ENCODE measurements at regions not wholly inside any gene's neighbourhood (a gene's known extent, or its start where the extent isn't known, plus 50 kb on each side); places are given as distances from the start of the nearest gene placed in this dataset.

DNA sequence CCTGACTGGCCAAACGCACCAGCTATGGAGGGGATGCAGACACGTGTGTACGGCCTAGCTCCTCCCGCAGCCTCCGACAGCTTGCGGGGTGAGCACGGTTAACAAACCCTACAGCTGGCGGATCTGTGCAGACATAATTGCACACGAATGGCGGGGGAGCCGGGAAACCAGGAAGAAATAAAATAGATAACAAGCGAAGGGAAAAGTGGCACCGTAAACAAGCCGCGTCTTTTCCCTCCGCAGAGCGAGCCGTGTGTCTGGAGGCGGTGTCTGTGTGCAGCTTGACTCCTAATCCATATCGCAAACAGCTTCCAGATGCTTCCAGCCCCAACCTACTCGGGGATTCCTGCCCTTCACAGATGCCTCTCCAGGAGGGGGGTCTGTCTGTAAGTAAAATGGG is 853.1 kb upstream of the SALL3 start:
- Histone ChIP-seq H3K4me1 (ENCODE audit: control insufficient read depth in 3 of 3, insufficient read depth in 3 of 3, low read length in 3 of 3) (peaks cover 0 to 3% (median 0%) of the 10 kb centered on the region in 3 donors), H3K27me3 (ENCODE audit: control insufficient read depth in 3 of 3, insufficient read depth in 3 of 3, low read length in 3 of 3) (peaks cover 0 to 10% (median 7%) of the 10 kb centered on the region in 3 donors), H3K4me3 (ENCODE audit: low read length in 3 of 3) (no peak overlapping the region), H3K9me3 (ENCODE audit: control insufficient read depth in 3 of 3, low read length in 3 of 3) (peaks cover 0 to 9% (median 7%) of the 10 kb centered on the region in 3 donors), H3K9ac (ENCODE audit: low read depth in 1 of 3, low read length in 3 of 3) (no peak overlapping the region), H3K36me3 (ENCODE audit: control insufficient read depth in 3 of 3, insufficient read depth in 3 of 3, low read length in 3 of 3) (no peaks in the 10 kb centered on the region), H3K27ac (ENCODE audit: low read depth, low read length) (no peak overlapping the region)

DNA sequence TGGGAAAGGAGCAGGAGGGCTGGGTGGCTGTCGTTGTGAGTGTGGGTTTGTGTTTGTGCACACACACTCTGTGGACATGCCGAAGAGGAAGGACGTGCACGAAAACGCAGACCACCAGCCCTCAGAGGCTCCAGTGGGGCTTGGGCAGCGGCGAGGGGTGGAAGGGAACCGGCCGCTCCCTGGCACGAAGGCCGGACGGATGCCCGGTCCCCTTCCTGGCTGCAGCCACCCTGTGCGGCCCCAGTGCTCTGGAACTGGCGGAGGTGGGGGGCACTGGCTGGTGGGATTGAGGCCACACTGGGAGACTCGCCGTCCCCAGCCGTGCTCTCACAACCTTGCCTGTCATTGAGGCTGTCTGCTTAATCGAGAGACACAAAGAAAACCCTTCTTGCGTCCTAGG is 852.6 kb upstream of the SALL3 start:
- H3K9ac ChIP-seq (ENCODE audit: low read depth in 1 of 3, low read length in 3 of 3): no peak overlapping the region
- peaks cover 0 to 9% (median 7%) of the 10 kb centered on the region in 3 donors for H3K9me3 ChIP-seq (ENCODE audit: control insufficient read depth in 3 of 3, low read length in 3 of 3)
- H3K27me3 ChIP-seq (ENCODE audit: control insufficient read depth in 3 of 3, insufficient read depth in 3 of 3, low read length in 3 of 3): peaks cover 0 to 10% (median 7%) of the 10 kb centered on the region in 3 donors
- H3K4me3 ChIP-seq (ENCODE audit: low read length in 3 of 3): no peak overlapping the region
- H3K4me1 ChIP-seq (ENCODE audit: control insufficient read depth in 3 of 3, insufficient read depth in 3 of 3, low read length in 3 of 3): peaks cover 0 to 3% (median 0%) of the 10 kb centered on the region in 3 donors
- H3K27ac ChIP-seq (ENCODE audit: low read depth, low read length): no peak overlapping the region
- no peaks in the 10 kb centered on the region for H3K36me3 ChIP-seq (ENCODE audit: control insufficient read depth in 3 of 3, insufficient read depth in 3 of 3, low read length in 3 of 3)

DNA sequence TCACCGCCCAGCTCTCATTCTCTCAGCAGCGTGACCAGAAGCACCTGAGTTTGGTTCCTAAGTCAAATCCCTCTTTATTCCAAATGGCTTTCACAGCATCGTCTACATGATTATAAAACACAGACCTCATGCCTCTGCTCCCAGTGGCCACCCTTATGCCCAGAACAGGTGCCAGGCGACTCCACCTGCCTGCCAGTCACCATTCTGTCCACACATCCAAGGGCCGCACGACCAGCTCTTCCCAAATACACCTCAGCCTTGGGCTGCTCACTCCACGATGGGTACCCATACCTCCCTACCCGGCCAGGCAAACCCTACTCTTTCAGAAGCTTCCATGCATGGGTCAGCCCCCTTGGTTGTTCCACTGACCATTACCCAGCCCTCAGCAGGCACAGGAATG is 851.6 kb upstream of the SALL3 start:
- Histone ChIP-seq H3K27me3 (ENCODE audit: control insufficient read depth in 3 of 3, insufficient read depth in 3 of 3, low read length in 3 of 3) (peaks cover 0 to 8% (median 7%) of the 10 kb centered on the region in 3 donors), H3K36me3 (ENCODE audit: control insufficient read depth in 3 of 3, insufficient read depth in 3 of 3, low read length in 3 of 3) (no peaks in the 10 kb centered on the region), H3K4me1 (ENCODE audit: control insufficient read depth in 3 of 3, insufficient read depth in 3 of 3, low read length in 3 of 3) (peaks cover 0 to 3% (median 0%) of the 10 kb centered on the region in 3 donors), H3K9ac (ENCODE audit: low read depth in 1 of 3, low read length in 3 of 3) (no peak overlapping the region), H3K9me3 (ENCODE audit: control insufficient read depth in 3 of 3, low read length in 3 of 3) (peaks cover 0 to 9% (median 7%) of the 10 kb centered on the region in 3 donors), H3K4me3 (ENCODE audit: low read length in 3 of 3) (no peak overlapping the region), H3K27ac (ENCODE audit: low read depth, low read length) (no peak overlapping the region)

DNA sequence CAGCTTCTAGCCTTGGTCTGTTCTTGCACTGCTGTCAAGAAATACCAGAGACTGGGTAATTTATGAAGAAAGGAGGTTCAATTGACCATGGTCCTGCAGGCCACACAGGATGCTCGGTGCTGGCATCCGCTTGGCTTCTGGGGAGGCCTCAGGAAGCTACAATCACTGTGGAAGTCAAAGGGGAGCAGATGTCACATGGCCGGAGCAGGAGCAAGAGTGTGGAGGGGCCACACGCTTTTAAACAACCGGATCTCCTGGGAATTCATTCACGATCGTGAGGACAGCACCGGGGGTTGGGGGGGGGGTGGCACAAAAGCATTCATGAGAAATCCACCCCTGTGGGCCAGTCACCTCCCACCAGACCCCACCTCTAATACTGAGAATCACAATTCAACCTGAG is 850.4 kb upstream of the SALL3 start:
- Histone ChIP-seq H3K9me3 (ENCODE audit: control insufficient read depth in 3 of 3, low read length in 3 of 3) (peaks cover 0 to 11% (median 7%) of the 10 kb centered on the region in 3 donors), H3K9ac (ENCODE audit: low read depth in 1 of 3, low read length in 3 of 3) (no peak overlapping the region), H3K4me1 (ENCODE audit: control insufficient read depth in 3 of 3, insufficient read depth in 3 of 3, low read length in 3 of 3) (no peaks in the 10 kb centered on the region), H3K27me3 (ENCODE audit: control insufficient read depth in 3 of 3, insufficient read depth in 3 of 3, low read length in 3 of 3) (peaks cover 0 to 7% (median 6%) of the 10 kb centered on the region in 3 donors), H3K36me3 (ENCODE audit: control insufficient read depth in 3 of 3, insufficient read depth in 3 of 3, low read length in 3 of 3) (no peaks in the 10 kb centered on the region), H3K27ac (ENCODE audit: low read depth, low read length) (no peak overlapping the region), H3K4me3 (ENCODE audit: low read length in 3 of 3) (no peak overlapping the region)

DNA sequence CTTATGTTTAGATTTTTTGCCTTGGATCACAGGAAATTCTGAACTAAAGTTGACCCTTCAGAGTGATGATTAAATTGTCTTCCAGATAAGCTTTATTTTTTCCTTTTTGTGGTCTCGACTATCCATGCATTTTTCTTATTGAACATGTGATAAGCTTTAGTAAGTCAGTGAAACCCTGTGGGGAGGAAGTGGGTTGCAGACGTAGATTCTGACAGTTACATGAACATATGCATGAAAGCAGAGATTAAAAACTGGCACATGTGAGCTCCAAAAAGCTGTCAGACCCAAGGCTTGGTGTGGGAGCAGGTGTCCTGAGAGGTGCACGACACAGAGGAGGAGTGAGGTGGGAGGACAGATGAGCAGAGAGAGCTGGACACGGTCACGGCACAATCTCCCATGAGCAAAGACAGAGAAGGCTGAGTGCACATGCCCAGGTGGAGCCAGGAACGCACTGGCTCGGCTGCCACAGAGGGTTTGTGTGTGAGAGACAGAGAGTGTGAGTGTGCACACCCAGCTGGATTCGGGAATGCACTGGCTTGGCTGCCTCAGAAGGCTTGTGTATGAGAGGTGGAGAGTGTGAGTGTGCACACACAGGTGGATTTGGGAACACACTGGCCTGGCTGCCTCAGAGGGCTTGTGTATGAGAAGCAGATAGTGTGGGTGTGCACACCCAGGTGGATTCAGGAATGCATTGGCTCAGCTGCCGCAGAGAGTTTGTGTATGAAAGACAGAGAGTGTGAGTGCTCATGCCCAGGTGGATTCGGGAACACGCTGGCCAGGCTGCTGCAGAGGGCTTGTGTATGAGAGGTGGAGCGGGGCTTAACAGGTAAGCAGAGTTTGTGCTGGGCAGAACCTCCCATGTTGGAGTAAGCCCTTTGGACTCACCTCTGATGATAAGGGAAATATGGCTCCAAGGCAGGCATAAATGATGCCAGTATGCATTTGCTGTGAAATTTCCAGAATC is 849.1 kb upstream of the SALL3 start:
- Histone ChIP-seq H3K4me3 (ENCODE audit: low read length in 3 of 3) (no peak overlapping the region), H3K27ac (ENCODE audit: low read depth, low read length) (no peak overlapping the region), H3K9ac (ENCODE audit: low read depth in 1 of 3, low read length in 3 of 3) (no peak overlapping the region), H3K9me3 (ENCODE audit: control insufficient read depth in 3 of 3, low read length in 3 of 3) (peaks cover 0 to 8% (median 6%) of the 10 kb centered on the region in 3 donors), H3K27me3 (ENCODE audit: control insufficient read depth in 3 of 3, insufficient read depth in 3 of 3, low read length in 3 of 3) (peaks cover 0 to 7% (median 6%) of the 10 kb centered on the region in 3 donors), H3K4me1 (ENCODE audit: control insufficient read depth in 3 of 3, insufficient read depth in 3 of 3, low read length in 3 of 3) (no peaks in the 10 kb centered on the region), H3K36me3 (ENCODE audit: control insufficient read depth in 3 of 3, insufficient read depth in 3 of 3, low read length in 3 of 3) (no peaks in the 10 kb centered on the region)

DNA sequence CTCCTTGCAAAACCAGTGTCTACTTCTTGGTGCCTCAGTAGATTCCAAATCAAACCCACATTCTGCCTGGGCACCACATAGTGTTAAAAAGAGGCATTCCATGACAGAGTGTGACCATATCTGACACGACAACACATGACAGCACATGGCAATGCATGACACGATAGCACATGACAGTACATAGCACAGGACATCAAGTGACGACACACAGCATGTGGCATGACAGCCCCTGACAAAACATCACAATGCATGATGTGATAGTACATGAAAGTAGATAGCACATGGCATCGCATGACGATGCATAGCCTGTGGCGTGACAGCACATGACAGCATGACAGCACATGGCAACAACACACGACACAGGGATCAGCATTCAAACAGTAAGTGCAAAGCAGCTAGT is 845.9 kb upstream of the SALL3 start:
- no peaks in the 10 kb centered on the region for H3K36me3 ChIP-seq (ENCODE audit: control insufficient read depth in 3 of 3, insufficient read depth in 3 of 3, low read length in 3 of 3)
- H3K4me3 ChIP-seq (ENCODE audit: low read length in 3 of 3): no peak overlapping the region
- H3K27ac ChIP-seq (ENCODE audit: low read depth, low read length): no peak overlapping the region
- peaks cover 0 to 8% (median 7%) of the 10 kb centered on the region in 3 donors for H3K27me3 ChIP-seq (ENCODE audit: control insufficient read depth in 3 of 3, insufficient read depth in 3 of 3, low read length in 3 of 3)
- peaks cover 0 to 2% (median 0%) of the 10 kb centered on the region in 3 donors for H3K9me3 ChIP-seq (ENCODE audit: control insufficient read depth in 3 of 3, low read length in 3 of 3)
- H3K4me1 ChIP-seq (ENCODE audit: control insufficient read depth in 3 of 3, insufficient read depth in 3 of 3, low read length in 3 of 3): no peaks in the 10 kb centered on the region
- no peak overlapping the region for H3K9ac ChIP-seq (ENCODE audit: low read depth in 1 of 3, low read length in 3 of 3)

DNA sequence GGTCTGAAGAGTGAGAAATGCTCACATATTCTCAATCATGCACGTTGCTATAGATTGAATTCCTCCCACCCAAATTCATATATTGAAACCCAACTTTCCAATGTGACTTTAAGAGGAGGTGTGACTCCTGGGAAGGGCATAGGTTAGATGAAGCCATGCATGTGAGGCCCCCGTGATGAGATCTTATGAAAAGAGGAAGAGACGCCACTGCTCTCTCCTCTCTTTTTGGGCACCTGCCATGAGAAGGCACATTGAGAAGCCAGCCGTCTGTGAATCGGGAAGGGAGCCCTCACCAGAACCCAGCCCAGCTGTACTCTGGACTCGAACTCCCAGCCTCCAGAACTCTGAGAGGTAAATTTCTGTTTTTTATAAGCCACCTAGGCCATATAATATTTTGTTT is 842.6 kb upstream of the SALL3 start:
- H3K36me3 ChIP-seq (ENCODE audit: control insufficient read depth in 3 of 3, insufficient read depth in 3 of 3, low read length in 3 of 3): no peaks in the 10 kb centered on the region
- peaks cover 0 to 2% (median 0%) of the 10 kb centered on the region in 3 donors for H3K9me3 ChIP-seq (ENCODE audit: control insufficient read depth in 3 of 3, low read length in 3 of 3)
- H3K4me3 ChIP-seq (ENCODE audit: low read length in 3 of 3): no peak overlapping the region
- H3K9ac ChIP-seq (ENCODE audit: low read depth in 1 of 3, low read length in 3 of 3): no peak overlapping the region
- H3K4me1 ChIP-seq (ENCODE audit: control insufficient read depth in 3 of 3, insufficient read depth in 3 of 3, low read length in 3 of 3): no peaks in the 10 kb centered on the region
- peaks cover 0 to 5% (median 4%) of the 10 kb centered on the region in 3 donors for H3K27me3 ChIP-seq (ENCODE audit: control insufficient read depth in 3 of 3, insufficient read depth in 3 of 3, low read length in 3 of 3)
- no peak overlapping the region for H3K27ac ChIP-seq (ENCODE audit: low read depth, low read length)

DNA sequence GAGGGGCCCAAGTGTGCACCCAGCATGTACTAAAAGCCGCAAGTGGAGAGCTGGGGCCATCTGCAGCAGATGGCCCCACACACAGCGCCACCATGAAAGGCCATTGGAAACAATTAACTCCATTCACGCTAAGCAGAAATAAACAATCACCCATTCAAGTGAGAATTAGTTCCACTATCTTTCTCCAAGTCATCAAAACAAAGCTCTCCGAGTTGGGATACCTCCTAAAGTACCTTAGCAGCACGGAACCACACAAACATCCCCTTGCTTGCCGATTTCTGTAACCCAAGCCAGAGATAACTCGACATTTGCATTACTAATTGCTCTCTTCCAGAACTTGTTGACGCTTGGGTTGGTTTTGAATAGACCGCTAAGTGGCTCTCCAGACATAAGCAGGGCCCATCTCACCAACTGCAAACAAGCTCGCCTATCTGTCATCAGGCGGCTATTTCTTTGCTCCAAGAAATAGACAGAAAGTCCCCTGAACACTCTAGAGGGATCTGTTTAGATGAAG is 840.6 kb upstream of the SALL3 start:
- H3K4me3 ChIP-seq (ENCODE audit: low read length in 3 of 3): no peak overlapping the region
- H3K9me3 ChIP-seq (ENCODE audit: control insufficient read depth in 3 of 3, low read length in 3 of 3): no peaks in the 10 kb centered on the region
- H3K27ac ChIP-seq (ENCODE audit: low read depth, low read length): no peak overlapping the region
- no peak overlapping the region for H3K9ac ChIP-seq (ENCODE audit: low read depth in 1 of 3, low read length in 3 of 3)
- no peaks in the 10 kb centered on the region for H3K4me1 ChIP-seq (ENCODE audit: control insufficient read depth in 3 of 3, insufficient read depth in 3 of 3, low read length in 3 of 3)
- peaks cover 0 to 5% (median 4%) of the 10 kb centered on the region in 3 donors for H3K27me3 ChIP-seq (ENCODE audit: control insufficient read depth in 3 of 3, insufficient read depth in 3 of 3, low read length in 3 of 3)
- no peaks in the 10 kb centered on the region for H3K36me3 ChIP-seq (ENCODE audit: control insufficient read depth in 3 of 3, insufficient read depth in 3 of 3, low read length in 3 of 3)

DNA sequence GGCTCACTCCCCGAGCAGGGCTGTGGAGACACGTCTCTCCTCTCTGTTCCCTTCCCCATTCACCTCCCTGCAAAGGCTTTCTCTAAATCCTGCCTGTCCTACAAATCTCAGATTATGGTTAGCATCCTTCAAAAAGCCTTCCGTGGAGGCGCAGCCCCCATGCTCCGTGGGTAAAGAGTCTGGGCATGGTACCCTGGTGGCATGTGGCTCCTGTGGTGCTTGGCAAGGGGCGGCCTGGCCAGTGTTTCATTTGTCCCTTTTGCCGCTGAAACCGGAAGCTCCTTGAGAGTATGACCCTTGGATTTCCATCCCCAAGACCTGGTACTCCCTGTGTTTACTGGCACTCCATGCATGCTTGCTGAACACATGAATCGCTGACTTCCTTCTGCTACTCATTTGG is 839.3 kb upstream of the SALL3 start:
- H3K27ac ChIP-seq (ENCODE audit: low read depth, low read length): no peak overlapping the region
- H3K4me1 ChIP-seq (ENCODE audit: control insufficient read depth in 3 of 3, insufficient read depth in 3 of 3, low read length in 3 of 3): no peaks in the 10 kb centered on the region
- peaks cover 0 to 5% (median 4%) of the 10 kb centered on the region in 3 donors for H3K27me3 ChIP-seq (ENCODE audit: control insufficient read depth in 3 of 3, insufficient read depth in 3 of 3, low read length in 3 of 3)
- no peak overlapping the region for H3K9ac ChIP-seq (ENCODE audit: low read depth in 1 of 3, low read length in 3 of 3)
- no peaks in the 10 kb centered on the region for H3K36me3 ChIP-seq (ENCODE audit: control insufficient read depth in 3 of 3, insufficient read depth in 3 of 3, low read length in 3 of 3)
- H3K4me3 ChIP-seq (ENCODE audit: low read length in 3 of 3): no peak overlapping the region
- no peaks in the 10 kb centered on the region for H3K9me3 ChIP-seq (ENCODE audit: control insufficient read depth in 3 of 3, low read length in 3 of 3)

DNA sequence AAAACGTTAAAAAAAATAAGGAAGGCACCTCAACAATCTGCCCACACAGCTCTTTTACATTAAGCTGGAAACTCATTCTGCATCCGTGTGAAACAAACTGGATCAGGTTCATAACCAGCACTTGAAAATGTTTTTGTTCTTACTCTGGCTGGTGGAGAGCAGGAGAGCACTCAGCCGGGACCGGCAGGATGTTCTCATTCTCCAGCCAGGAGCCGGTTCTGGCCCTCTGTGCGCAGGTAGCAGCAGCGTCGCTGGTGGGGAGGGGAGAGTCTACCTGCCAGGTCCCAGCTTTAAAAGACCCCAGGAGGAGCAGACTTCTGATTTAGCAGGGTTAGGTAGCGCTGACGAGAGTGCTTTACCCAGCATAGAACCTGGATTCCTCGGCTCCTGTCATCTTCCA is 834.9 kb upstream of the SALL3 start:
- H3K27ac ChIP-seq (ENCODE audit: low read depth, low read length): no peak overlapping the region
- no peaks in the 10 kb centered on the region for H3K36me3 ChIP-seq (ENCODE audit: control insufficient read depth in 3 of 3, insufficient read depth in 3 of 3, low read length in 3 of 3)
- peaks cover 0 to under 1% (median 0%) of the 10 kb centered on the region in 3 donors for H3K27me3 ChIP-seq (ENCODE audit: control insufficient read depth in 3 of 3, insufficient read depth in 3 of 3, low read length in 3 of 3)

More for the DNA sequence above, 834.9 kb upstream of the SALL3 start:
- H3K4me1 ChIP-seq (ENCODE audit: control insufficient read depth in 3 of 3, insufficient read depth in 3 of 3, low read length in 3 of 3): no peaks in the 10 kb centered on the region
- H3K9ac ChIP-seq (ENCODE audit: low read depth in 1 of 3, low read length in 3 of 3): no peak overlapping the region
- no peak overlapping the region for H3K4me3 ChIP-seq (ENCODE audit: low read length in 3 of 3)
- no peaks in the 10 kb centered on the region for H3K9me3 ChIP-seq (ENCODE audit: control insufficient read depth in 3 of 3, low read length in 3 of 3)
